ENCODE measurements at regions not wholly inside any gene's neighbourhood (a gene's known extent, or its start where the extent isn't known, plus 50 kb on each side); places are given as distances from the start of the nearest gene placed in this dataset.

DNA sequence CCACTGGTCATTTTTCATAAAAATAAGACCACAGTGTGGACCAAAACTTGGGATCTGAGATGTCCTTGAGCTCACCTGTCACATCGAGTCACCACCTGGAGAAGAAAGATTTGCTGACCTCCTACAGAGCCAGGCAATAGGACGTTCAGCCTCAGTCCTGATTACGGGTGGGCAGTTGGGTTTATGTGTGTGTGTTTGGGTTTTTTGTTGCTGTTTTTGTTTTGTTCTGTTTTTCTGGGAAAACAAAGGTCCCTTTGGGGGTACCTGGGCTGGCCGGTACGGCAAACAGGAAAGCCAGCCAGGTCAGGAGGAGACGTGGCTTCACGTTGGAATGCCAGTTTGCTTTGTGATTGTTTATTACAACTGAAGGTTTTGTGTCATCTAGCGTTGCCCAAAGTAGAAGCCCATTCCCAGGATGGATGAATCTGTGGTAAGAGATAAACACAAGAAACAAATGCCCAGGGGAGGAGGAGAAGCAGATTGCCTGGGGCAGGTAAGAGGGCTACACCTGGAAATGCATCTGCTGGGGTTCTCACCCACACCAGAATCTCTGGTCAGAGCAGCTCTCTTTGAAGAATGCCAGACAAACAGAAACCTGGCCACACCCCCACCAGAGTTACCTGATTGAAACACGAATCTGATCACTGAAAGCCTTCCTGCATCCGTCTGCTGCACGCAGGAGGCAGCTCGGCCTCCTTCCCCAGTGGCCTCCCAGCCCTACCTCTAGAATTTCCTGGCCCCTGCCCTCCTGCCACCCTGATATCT is 100.1 kb upstream of the DIO3 start:
- H3K4me3 ChIP-seq (ENCODE audit: low read depth, low read length), result no peak overlapping the region
- TF ChIP-seq, protein P1, sequence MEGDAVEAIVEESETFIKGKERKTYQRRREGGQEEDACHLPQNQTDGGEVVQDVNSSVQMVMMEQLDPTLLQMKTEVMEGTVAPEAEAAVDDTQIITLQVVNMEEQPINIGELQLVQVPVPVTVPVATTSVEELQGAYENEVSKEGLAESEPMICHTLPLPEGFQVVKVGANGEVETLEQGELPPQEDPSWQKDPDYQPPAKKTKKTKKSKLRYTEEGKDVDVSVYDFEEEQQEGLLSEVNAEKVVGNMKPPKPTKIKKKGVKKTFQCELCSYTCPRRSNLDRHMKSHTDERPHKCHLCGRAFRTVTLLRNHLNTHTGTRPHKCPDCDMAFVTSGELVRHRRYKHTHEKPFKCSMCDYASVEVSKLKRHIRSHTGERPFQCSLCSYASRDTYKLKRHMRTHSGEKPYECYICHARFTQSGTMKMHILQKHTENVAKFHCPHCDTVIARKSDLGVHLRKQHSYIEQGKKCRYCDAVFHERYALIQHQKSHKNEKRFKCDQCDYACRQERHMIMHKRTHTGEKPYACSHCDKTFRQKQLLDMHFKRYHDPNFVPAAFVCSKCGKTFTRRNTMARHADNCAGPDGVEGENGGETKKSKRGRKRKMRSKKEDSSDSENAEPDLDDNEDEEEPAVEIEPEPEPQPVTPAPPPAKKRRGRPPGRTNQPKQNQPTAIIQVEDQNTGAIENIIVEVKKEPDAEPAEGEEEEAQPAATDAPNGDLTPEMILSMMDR (IDR thresholded peaks at IDR 0.05; ENCODE audit: low read depth, low read length), result no peak

DNA sequence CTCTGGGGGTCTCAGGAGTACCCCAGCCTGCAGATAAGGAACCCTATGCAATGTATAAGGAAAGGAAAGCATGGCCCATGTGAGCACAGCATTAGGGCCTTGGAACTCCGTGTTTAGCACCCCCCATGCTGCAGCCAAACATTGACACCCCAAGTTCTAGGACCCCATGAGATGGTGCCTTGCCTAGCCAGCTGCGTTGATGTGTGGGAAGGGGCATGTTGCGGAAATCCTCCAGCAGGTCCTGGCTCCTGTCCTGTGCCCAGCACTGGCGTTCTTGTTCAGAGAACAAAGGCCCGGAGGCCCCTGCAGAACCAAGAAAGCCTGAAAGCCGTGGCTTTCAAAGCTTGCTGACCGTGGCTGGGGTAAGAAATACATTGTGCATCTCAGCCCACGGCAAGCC is 99.4 kb upstream of the DIO3 start:
- no peak overlapping the region for H3K4me3 ChIP-seq (ENCODE audit: low read depth, low read length)
- TF ChIP-seq, protein P1 (IDR thresholded peaks at IDR 0.05; ENCODE audit: low read depth, low read length), result no peak

DNA sequence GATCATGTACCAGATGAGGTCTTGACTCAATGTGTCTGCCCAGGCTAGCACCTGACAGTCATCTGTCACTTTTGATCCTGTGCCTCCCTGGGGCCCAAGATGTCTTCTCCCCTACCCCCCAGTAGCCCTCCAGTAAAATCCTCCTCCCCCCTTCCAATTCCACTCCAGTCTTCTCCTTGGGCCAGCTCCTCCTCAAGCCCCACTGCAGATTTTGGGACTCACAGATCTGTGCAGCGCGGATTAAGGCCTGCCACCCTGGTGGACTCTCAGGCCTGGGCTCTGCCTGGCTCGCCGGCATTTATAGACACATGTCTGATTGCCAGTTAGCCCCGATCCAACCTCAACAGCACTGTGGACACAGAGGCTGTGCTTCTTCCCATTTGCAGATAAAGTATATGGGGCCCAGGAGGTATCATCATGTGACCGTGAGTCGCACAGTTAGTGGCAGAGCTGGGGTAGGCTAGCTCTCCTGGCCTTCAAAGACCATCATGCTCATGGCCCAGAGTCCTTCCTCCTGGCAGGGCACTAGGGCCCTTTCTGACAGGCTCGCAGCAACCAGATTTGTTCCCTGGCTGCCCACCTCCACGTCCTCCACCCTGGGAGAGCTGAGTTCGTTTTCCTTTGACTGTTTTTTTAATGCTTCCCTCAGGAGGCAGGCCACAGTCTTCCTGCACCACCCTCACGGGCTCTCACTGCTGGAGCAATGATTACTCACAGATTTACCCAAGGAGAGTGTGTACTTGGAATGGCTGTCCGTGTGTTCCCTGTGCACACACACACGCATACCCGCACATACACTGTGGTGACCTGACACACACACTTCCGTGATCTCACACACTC is 98.3 kb upstream of the DIO3 start:
- no peak overlapping the region for H3K4me3 ChIP-seq (ENCODE audit: low read depth, low read length)
- TF ChIP-seq, protein P1 (IDR thresholded peaks at IDR 0.05; ENCODE audit: low read depth, low read length), result no peak

DNA sequence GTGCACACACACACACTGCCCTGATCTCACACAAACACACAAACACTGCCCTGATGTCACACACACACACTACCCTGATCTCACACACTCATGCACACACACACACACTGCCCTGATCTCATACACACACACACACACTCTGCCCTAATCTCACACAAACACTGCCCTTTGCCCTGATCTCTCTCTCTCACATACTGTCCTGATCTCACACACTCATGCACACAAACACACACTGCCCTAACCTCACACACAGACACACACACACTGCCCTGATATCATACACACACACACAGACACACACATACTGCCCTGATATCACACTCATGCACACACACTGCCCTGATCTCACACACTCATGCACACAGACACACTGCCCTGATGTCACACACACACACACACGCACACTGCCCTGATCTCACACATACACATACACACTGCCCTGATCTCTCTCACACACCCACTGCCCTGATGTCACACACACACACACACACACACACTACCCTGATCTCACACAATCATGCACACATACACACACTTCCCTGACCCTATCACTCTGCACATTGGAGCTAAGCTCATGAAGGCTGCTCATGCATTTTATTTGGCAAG is 97.6 kb upstream of the DIO3 start:
- H3K4me3 ChIP-seq (ENCODE audit: low read depth, low read length), result no peak overlapping the region
- TF ChIP-seq, protein P1 (IDR thresholded peaks at IDR 0.05; ENCODE audit: low read depth, low read length), result no peak

DNA sequence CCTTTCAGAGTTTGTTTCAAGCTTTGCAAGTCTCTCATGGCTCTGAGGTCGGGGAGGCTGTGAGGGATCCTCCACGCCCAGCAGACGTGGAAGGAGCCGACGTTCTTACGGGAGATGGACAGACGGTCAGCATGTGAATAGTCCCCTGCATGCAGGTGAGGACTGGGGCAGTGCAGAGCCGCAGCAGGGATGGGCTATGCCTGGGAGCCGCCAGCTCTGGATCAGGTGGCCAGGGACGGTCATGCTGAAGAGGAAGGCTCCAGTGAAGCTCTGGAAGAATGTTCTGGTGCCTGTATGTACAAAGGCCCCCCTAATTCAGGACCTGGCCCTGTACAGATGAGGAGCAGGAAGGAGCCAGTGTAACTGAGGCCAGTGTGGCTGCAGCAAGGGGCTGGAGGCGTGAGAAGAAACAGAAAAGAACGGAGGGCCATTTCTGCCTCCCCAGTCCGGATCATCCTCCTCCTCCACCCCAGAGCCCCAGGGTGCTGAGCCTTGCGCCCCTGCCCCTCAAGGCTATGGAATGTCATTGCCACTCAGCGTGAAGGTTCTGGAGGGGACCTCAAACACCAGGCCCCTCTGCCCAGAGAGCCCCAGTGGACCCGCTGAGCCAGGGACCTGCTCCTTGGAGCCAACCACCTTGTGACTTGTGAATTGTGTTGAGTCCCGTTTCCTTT is 96.8 kb upstream of the DIO3 start:
- no peak overlapping the region for H3K4me3 ChIP-seq (ENCODE audit: low read depth, low read length)
- TF ChIP-seq, protein P1 (IDR thresholded peaks at IDR 0.05; ENCODE audit: low read depth, low read length), result no peak

DNA sequence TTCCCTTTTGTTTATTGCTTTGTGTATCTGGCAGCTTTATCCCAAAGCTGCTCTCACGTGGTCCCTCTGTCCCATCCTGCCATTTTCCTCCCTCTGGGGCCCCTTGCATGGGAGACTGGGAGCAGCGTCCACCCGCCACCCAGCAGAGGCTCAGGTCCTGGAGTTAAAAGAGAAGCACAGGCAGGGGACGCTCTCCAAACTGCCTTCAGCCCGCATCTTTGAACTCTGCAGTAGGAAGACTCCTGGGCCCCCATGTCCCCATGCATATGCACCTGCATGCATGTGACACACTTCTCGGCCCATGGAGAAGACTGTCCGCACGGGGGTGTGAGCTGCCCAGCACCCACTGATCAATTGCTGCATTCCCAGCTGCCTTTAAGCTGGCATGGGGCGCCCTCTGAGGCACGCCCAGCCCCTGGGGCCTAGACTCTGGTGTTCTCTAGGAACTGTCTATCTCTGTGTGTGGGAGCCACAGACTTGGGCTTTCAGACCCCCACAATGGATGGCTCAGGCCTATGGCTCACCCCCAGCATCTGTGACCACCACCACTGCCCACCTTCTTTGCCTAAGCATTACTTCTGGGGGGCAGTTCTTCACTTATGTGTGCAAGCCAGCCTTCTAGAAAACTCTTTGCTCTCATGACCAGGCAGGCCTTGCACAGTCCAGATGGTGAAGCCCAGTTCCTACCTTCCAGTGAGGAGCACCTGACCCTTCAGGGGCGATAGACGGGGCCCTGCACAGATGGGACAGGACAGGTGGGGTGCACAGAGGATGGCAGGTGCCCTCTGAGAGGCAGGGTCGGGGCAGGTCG is 96.1 kb upstream of the DIO3 start:
- TF ChIP-seq, protein P1 (IDR thresholded peaks at IDR 0.05; ENCODE audit: low read depth, low read length), result no peak
- no peak overlapping the region for H3K4me3 ChIP-seq (ENCODE audit: low read depth, low read length)
